ENCODE measurements at regions not wholly inside any gene's neighbourhood (a gene's known extent, or its start where the extent isn't known, plus 50 kb on each side); places are given as distances from the start of the nearest gene placed in this dataset.

DNA sequence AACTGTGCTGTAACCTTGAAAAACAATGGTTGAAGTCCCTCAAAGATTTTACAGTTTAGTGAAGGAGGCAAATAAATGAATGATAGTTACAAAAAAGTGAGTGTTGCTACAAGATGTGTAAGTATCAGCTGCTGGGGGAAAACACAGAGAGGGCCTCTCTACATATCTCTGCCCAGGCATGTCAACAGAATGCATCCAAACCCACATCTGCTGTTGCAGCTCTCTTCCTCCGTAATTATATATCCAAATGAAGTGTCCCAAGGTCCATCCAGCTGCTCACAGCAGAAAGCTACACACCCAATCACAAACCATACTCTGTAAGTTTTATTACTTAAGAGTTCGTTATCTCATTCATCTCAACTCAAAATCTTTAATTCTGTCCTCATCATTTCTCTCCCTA is 584.6 kb downstream of the ANXA1 start:
- TF ChIP-seq EZH2 (IDR thresholded peaks at IDR 0.05; ENCODE audit: borderline replicate concordance, low read length): no peak
- TF ChIP-seq, protein P1, sequence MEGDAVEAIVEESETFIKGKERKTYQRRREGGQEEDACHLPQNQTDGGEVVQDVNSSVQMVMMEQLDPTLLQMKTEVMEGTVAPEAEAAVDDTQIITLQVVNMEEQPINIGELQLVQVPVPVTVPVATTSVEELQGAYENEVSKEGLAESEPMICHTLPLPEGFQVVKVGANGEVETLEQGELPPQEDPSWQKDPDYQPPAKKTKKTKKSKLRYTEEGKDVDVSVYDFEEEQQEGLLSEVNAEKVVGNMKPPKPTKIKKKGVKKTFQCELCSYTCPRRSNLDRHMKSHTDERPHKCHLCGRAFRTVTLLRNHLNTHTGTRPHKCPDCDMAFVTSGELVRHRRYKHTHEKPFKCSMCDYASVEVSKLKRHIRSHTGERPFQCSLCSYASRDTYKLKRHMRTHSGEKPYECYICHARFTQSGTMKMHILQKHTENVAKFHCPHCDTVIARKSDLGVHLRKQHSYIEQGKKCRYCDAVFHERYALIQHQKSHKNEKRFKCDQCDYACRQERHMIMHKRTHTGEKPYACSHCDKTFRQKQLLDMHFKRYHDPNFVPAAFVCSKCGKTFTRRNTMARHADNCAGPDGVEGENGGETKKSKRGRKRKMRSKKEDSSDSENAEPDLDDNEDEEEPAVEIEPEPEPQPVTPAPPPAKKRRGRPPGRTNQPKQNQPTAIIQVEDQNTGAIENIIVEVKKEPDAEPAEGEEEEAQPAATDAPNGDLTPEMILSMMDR (IDR thresholded peaks at IDR 0.05; ENCODE audit: low read length): no peak
- no peak overlapping the region for H3K4me3 ChIP-seq (ENCODE audit: low read depth, low read length, poor library complexity, severe bottlenecking)
- no peaks in the 10 kb centered on the region for H3K9me2 ChIP-seq (ENCODE audit: low read depth, low read length)
- H3K9me3 ChIP-seq (ENCODE audit: low read length): no peaks in the 10 kb centered on the region
- H2AFZ ChIP-seq (ENCODE audit: low read length): no peak overlapping the region
- H3K27me3 ChIP-seq (ENCODE audit: insufficient read depth, low read length): no peaks in the 10 kb centered on the region
- no peaks in the 10 kb centered on the region for H3K36me3 ChIP-seq (ENCODE audit: insufficient read depth, low read length)
- H3F3A ChIP-seq (ENCODE audit: insufficient read depth, low read length): no peaks in the 10 kb centered on the region
- no peak overlapping the region for H3K9ac ChIP-seq (ENCODE audit: low read length)
- no peak overlapping the region for H3K27ac ChIP-seq (ENCODE audit: low read depth, low read length, poor library complexity, severe bottlenecking)
- no peaks in the 10 kb centered on the region for H4K20me1 ChIP-seq (ENCODE audit: insufficient read depth, low read length)
- H3K4me2 ChIP-seq (ENCODE audit: low read length): no peak overlapping the region
- H3K79me2 ChIP-seq (ENCODE audit: insufficient read depth, low read length): no peaks in the 10 kb centered on the region
- H3K4me1 ChIP-seq (ENCODE audit: insufficient read depth, low read length, severe bottlenecking): no peaks in the 10 kb centered on the region

DNA sequence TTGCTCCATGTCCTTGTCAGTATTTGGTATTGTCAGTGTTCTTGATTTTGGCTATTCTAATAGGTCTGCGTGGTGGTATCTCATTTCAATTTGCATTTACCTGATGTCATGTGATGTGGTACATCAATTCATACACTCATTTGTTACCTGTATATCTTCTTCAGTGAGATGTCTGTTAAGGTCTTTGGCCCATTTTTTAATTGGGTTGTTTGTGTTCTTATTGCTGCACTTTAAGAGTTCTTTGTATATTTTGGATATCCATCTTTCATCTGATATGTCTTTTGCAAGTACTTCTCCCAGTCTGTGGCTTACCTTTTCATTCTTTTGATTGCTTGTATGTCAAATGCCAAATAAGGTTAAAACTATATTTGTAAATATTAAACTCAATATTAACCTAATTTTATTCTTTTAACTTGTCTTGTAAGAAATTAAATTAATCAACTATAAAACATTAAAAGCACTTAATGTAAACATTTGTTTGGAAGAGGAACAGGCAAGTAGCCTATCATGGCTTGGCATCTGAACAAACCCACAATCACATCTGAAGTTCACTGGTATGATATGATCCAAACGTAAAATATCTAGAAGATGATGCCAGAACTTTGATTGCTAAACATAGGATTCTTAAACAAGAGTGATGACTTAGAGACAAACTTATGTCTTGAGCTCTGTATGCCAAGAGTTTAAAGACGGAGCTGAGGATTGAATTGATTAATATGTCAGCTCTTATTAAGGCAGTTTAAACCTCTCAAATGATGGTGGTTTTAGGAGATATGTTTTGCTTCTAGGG is 587.3 kb downstream of the ANXA1 start:
- H3K27ac ChIP-seq (ENCODE audit: low read depth, low read length, poor library complexity, severe bottlenecking): no peak overlapping the region
- no peak overlapping the region for H2AFZ ChIP-seq (ENCODE audit: low read length)

DNA sequence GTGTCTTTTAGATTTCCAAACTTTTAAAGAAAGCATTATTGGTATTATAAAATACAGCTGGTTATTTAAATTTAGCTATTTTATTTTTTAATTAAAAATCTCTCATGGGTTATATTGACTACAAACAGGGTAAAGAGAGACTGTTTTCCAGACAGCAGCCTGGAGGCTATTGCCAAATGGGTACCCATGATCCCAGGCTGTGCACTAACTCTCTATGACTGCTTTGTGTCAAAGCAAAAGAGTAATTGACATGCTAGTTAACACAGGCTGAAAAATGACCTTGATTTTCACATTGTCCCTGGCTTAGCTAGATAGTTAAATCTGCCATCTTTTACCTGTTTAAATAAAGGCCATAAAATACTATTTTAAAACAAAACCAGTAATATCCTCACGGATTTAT is 589.7 kb downstream of the ANXA1 start:
- Histone ChIP-seq H3K4me2 (ENCODE audit: low read length) (no peak overlapping the region), H3K36me3 (ENCODE audit: insufficient read depth, low read length) (no peaks in the 10 kb centered on the region), H3F3A (ENCODE audit: insufficient read depth, low read length) (no peaks in the 10 kb centered on the region), H3K4me1 (ENCODE audit: insufficient read depth, low read length, severe bottlenecking) (no peaks in the 10 kb centered on the region), H3K4me3 (ENCODE audit: low read depth, low read length, poor library complexity, severe bottlenecking) (no peak overlapping the region), H3K9me3 (ENCODE audit: low read length) (no peaks in the 10 kb centered on the region), H4K20me1 (ENCODE audit: insufficient read depth, low read length) (no peaks in the 10 kb centered on the region), H3K27me3 (ENCODE audit: insufficient read depth, low read length) (no peaks in the 10 kb centered on the region), H3K9ac (ENCODE audit: low read length) (no peak overlapping the region), H3K9me2 (ENCODE audit: low read depth, low read length) (no peaks in the 10 kb centered on the region), H2AFZ (ENCODE audit: low read length) (no peak overlapping the region), H3K27ac (ENCODE audit: low read depth, low read length, poor library complexity, severe bottlenecking) (no peak overlapping the region), H3K79me2 (ENCODE audit: insufficient read depth, low read length) (no peaks in the 10 kb centered on the region)
- no peak for TF ChIP-seq EZH2 (IDR thresholded peaks at IDR 0.05; ENCODE audit: borderline replicate concordance, low read length)
- TF ChIP-seq, protein P1 (IDR thresholded peaks at IDR 0.05; ENCODE audit: low read length): no peak

More for the DNA sequence above, 587.3 kb downstream of the ANXA1 start:
- Histone ChIP-seq H3K9ac (ENCODE audit: low read length) (no peak overlapping the region), H3K27me3 (ENCODE audit: insufficient read depth, low read length) (no peaks in the 10 kb centered on the region), H3K4me3 (ENCODE audit: low read depth, low read length, poor library complexity, severe bottlenecking) (no peak overlapping the region), H4K20me1 (ENCODE audit: insufficient read depth, low read length) (no peaks in the 10 kb centered on the region), H3K4me2 (ENCODE audit: low read length) (no peak overlapping the region), H3K79me2 (ENCODE audit: insufficient read depth, low read length) (no peaks in the 10 kb centered on the region), H3K36me3 (ENCODE audit: insufficient read depth, low read length) (no peaks in the 10 kb centered on the region), H3F3A (ENCODE audit: insufficient read depth, low read length) (no peaks in the 10 kb centered on the region), H3K9me2 (ENCODE audit: low read depth, low read length) (no peaks in the 10 kb centered on the region), H3K4me1 (ENCODE audit: insufficient read depth, low read length, severe bottlenecking) (no peaks in the 10 kb centered on the region), H3K9me3 (ENCODE audit: low read length) (no peaks in the 10 kb centered on the region)
- TF ChIP-seq, protein P1 (IDR thresholded peaks at IDR 0.05; ENCODE audit: low read length): no peak
